Right lobe of liver (tissue), 6 donors: ENCODE measurements at regions not wholly inside any gene's neighbourhood (a gene's known extent, or its start where the extent isn't known, plus 50 kb on each side); places are given as distances from the start of the nearest gene placed in this dataset.

Experiments
- ATAC-seq, 4 donors: fragments of 200-7000 bp; cut with Tn5 transposase; one replicate each; pipeline ENCODE4 v1.9.1; 2020; ENCODE audit warnings: mild to moderate bottlenecking in 4 of 4, moderate library complexity in 4 of 4
- DNase-seq, 3 donors: peaks; one replicate each; pipeline ENCODE4 v3.0.0-alpha.2; 2020
- H3K27ac ChIP-seq, 3 donors: fragments of 200-600 bp; one replicate each; pipeline ENCODE4 v1.8.0; 2022
- H3K27me3 ChIP-seq, 2 donors: fragments of 200-600 bp; one replicate each; pipeline ENCODE4 v1.8.0; 2022
- H3K36me3 ChIP-seq, 4 donors: fragments of 200-600 bp; sonication (generic) in 1 of 4; one replicate each; pipeline versions ENCODE4 v1.5.1 to v1.8.0; 2017 to 2022; ENCODE audit warnings: control low read depth in 1 of 4
- H3K4me1 ChIP-seq, 4 donors: fragments of 200-600 bp; sonication (generic) in 1 of 4; one replicate each; pipeline versions ENCODE4 v1.5.1 to v1.8.0; 2017 to 2022; ENCODE audit warnings: control low read depth in 1 of 4
- H3K4me3 ChIP-seq, 3 donors: fragments of 200-600 bp; one replicate each; pipeline ENCODE4 v1.8.0; 2022
- H3K9me3 ChIP-seq, 4 donors: fragments of 200-600 bp; sonication (generic) in 1 of 4; one replicate each; pipeline versions ENCODE4 v1.5.1 to v1.8.0; 2017 to 2022; ENCODE audit warnings: control low read depth in 1 of 4
- CTCF ChIP-seq, 4 donors: fragments of 200-600 bp in 3 of 4; fragments of 450-650 bp in 1 of 4; IDR thresholded peaks; one replicate each; pipeline versions ENCODE4 v1.5.1 to v1.8.0; 2016 to 2022; ENCODE audit warnings: antibody characterized with exemption in 4 of 4, mild to moderate bottlenecking in 2 of 4
- POLR2A ChIP-seq: fragments of 450-650 bp; IDR thresholded peaks from one replicate; pipeline ENCODE4 v1.6.1; 2017; ENCODE audit warnings: antibody characterized with exemption, mild to moderate bottlenecking
- WGBS: methylation state at CpG from one replicate; pipeline ENCODE4 v1.1.6; 2018; ENCODE audit warnings: low coverage, low lambda C conversion rate; ENCODE audit not compliant: insufficient coverage; ENCODE audit errors: missing lambda C conversion rate; 5-methylcytosine and 5-hydroxymethylcytosine counted together
- intact Hi-C, 2 donors: fragments of 100-400 bp; cut with DNase I; formaldehyde crosslinking; loops; one replicate each; pipeline versions ENCODE4 v1.11.2 to v1.14.1; 2022
- donor health status: DM: no; HTN: yes; CAD: no.
- donor health status: DM: no; HTN: no; CAD: no.
- donor health status: DM: no; HTN: no; CAD: no.
- donor health status: DM: no; HTN: yes; CAD: no.
- donor health status: DM: no; HTN: yes; CAD: no.

GRCh38 chr4:107258359-107258758 is 222.2 kb upstream of the DKK2 start:
- WGBS = 75% methylated on average over 2 of the region's 2 CpGs
- intact Hi-C loops = no loop called here

GRCh38 chr4:107255596-107255995 is 219.5 kb upstream of the DKK2 start:
- Histone ChIP-seq H3K9me3 (no peaks in the 10 kb centered on the region), H3K36me3 (no peaks in the 10 kb centered on the region), H3K4me3 (no peak overlapping the region), H3K27ac (no peak overlapping the region), H3K4me1 (no peaks in the 10 kb centered on the region), H3K27me3 (no peaks in the 10 kb centered on the region)
- intact Hi-C loops = no loop called here
- TF ChIP-seq CTCF (IDR thresholded peaks at IDR 0.05) = no peak
- no peak for TF ChIP-seq POLR2A
- DNase-seq (no peak), ATAC-seq (no peak)
- WGBS = 78% methylated on average over 2 of the region's 2 CpGs

More at GRCh38 chr4:107258359-107258758, 222.2 kb upstream of the DKK2 start:
- H3K36me3 ChIP-seq = no peaks in the 10 kb centered on the region
- no peak overlapping the region for H3K27ac ChIP-seq
- H3K4me1 ChIP-seq = no peaks in the 10 kb centered on the region
- H3K27me3 ChIP-seq = no peaks in the 10 kb centered on the region
- no peaks in the 10 kb centered on the region for H3K9me3 ChIP-seq
- TF ChIP-seq CTCF (IDR thresholded peaks at IDR 0.05) = no peak
- ATAC-seq = no peak
- DNase-seq = no peak
- no peak overlapping the region for H3K4me3 ChIP-seq

GRCh38 chr4:107255114-107255513 is 219.0 kb upstream of the DKK2 start:
- Histone ChIP-seq H3K4me3 (no peak overlapping the region), H3K27me3 (no peaks in the 10 kb centered on the region), H3K27ac (no peak overlapping the region), H3K4me1 (no peaks in the 10 kb centered on the region), H3K36me3 (no peaks in the 10 kb centered on the region), H3K9me3 (no peaks in the 10 kb centered on the region)
- WGBS = 41% methylated on average over 1 of the region's 1 CpG
- DNase-seq = no peak
- intact Hi-C loops = no loop called here
- ATAC-seq = no peak
- no peak for TF ChIP-seq POLR2A

GRCh38 chr4:107253579-107254068 is 217.5 kb upstream of the DKK2 start:
- Histone ChIP-seq H3K4me3 (no peak overlapping the region), H3K27ac (no peak overlapping the region), H3K36me3 (no peaks in the 10 kb centered on the region), H3K4me1 (no peaks in the 10 kb centered on the region), H3K27me3 (no peaks in the 10 kb centered on the region), H3K9me3 (no peaks in the 10 kb centered on the region)
- 71% methylated on average over 3 of the region's 3 CpGs for WGBS
- ATAC-seq (no peak), DNase-seq (no peak)
- intact Hi-C loops = no loop called here
- TF ChIP-seq CTCF (IDR thresholded peaks at IDR 0.05) (no peak), POLR2A (no peak)

GRCh38 chr4:107253090-107253489 is 217.0 kb upstream of the DKK2 start:
- TF ChIP-seq POLR2A = no peak
- ATAC-seq = no peak
- WGBS = 44% methylated on average over 4 of the region's 4 CpGs

GRCh38 chr4:107252571-107252970 is 216.5 kb upstream of the DKK2 start:
- H3K4me3 ChIP-seq = no peak overlapping the region
- no peaks in the 10 kb centered on the region for H3K9me3 ChIP-seq
- no peaks in the 10 kb centered on the region for H3K4me1 ChIP-seq
- H3K27ac ChIP-seq = no peak overlapping the region
- intact Hi-C loops = no loop called here
- no peak for TF ChIP-seq POLR2A
- no peak for TF ChIP-seq CTCF (IDR thresholded peaks at IDR 0.05)
- WGBS = 60% methylated on average over 1 of the region's 2 CpGs
- no peaks in the 10 kb centered on the region for H3K27me3 ChIP-seq
- H3K36me3 ChIP-seq = no peaks in the 10 kb centered on the region
- DNase-seq (no peak), ATAC-seq (no peak)

More at GRCh38 chr4:107253090-107253489, 217.0 kb upstream of the DKK2 start:
- H3K27me3 ChIP-seq = no peaks in the 10 kb centered on the region
- no peak for DNase-seq
- no peaks in the 10 kb centered on the region for H3K36me3 ChIP-seq
- intact Hi-C loops = no loop called here
- H3K4me3 ChIP-seq = no peak overlapping the region
- no peaks in the 10 kb centered on the region for H3K4me1 ChIP-seq
- no peaks in the 10 kb centered on the region for H3K9me3 ChIP-seq
- H3K27ac ChIP-seq = no peak overlapping the region
